CD4-positive, alpha-beta T cell (primary cell): ENCODE measurements at regions not wholly inside any gene's neighbourhood (a gene's known extent, or its start where the extent isn't known, plus 50 kb on each side); places are given as distances from the start of the nearest gene placed in this dataset.

ENCODE experiments used
- ATAC-seq: fragments of 200-7000 bp; cut with Tn5 transposase; one replicate; pipeline ENCODE4 v1.10.0; 2022; ENCODE audit warnings: mild to moderate bottlenecking; ENCODE audit not compliant: poor library complexity
- CTCF ChIA-PET: fragments of 350-600 bp; sonication (Branson Sonifier 250); formaldehyde crosslinking; loops from one replicate; lab custom pipeline; 2021; ENCODE audit warnings: antibody characterized with exemption, inconsistent platforms; lab: Charles Lee
- POLR2A ChIA-PET: fragments of 350-600 bp; sonication (Branson Sonifier 250); formaldehyde crosslinking; loops from one replicate; lab custom pipeline; 2021; ENCODE audit warnings: antibody characterized with exemption, inconsistent platforms; lab: Charles Lee
- DNase-seq, 14 experiments: peaks; one replicate each; pipeline ENCODE4 v3.0.0-alpha.2; 2013 to 2020; ENCODE audit warnings: mixed read lengths in 2 of 14
- H3K27ac ChIP-seq, 2 donors: one replicate each; pipeline versions ENCODE4 v1.5.1 to v1.7.0; 2013; ENCODE audit warnings: low read length in 2 of 2, low read depth in 1 of 2, mild to moderate bottlenecking in 1 of 2
- H3K27me3 ChIP-seq, 2 experiments: 1 replicate in 1 of 2; 2 replicates in 1 of 2; pipeline versions ENCODE4 v1.6.1 to v1.7.0; 2013; ENCODE audit warnings: low read length in 2 of 2, control low read depth in 1 of 2, mild to moderate bottlenecking in 1 of 2, moderate library complexity in 1 of 2; ENCODE audit not compliant: insufficient read depth in 2 of 2, control insufficient read depth in 1 of 2
- H3K36me3 ChIP-seq: one replicate; pipeline ENCODE4 v1.6.1; 2013; ENCODE audit warnings: low read length, control low read depth; ENCODE audit not compliant: insufficient read depth
- H3K4me1 ChIP-seq: one replicate; pipeline ENCODE4 v1.6.1; 2013; ENCODE audit warnings: low read length, control low read depth; ENCODE audit not compliant: insufficient read depth
- H3K4me3 ChIP-seq: one replicate; pipeline ENCODE4 v1.5.1; 2013; ENCODE audit warnings: mild to moderate bottlenecking, low read length, moderate library complexity
- H3K9me3 ChIP-seq, 2 experiments: 1 replicate in 1 of 2; 2 replicates in 1 of 2; pipeline versions ENCODE4 v1.6.1 to v1.7.0; 2013; ENCODE audit warnings: low read length in 2 of 2, mild to moderate bottlenecking in 2 of 2, control low read depth in 1 of 2, moderate library complexity in 1 of 2; ENCODE audit not compliant: control insufficient read depth in 1 of 2, insufficient read depth in 1 of 2
- H3K27ac Mint-ChIP-seq: one replicate; pipeline ENCODE4 v1.8.0; 2020; ENCODE audit warnings: mixed read lengths
- H3K27me3 Mint-ChIP-seq: one replicate; pipeline ENCODE4 v1.8.0; 2021; ENCODE audit warnings: mixed read lengths
- H3K36me3 Mint-ChIP-seq: one replicate; pipeline ENCODE4 v1.8.0; 2021; ENCODE audit warnings: low read depth, mixed read lengths
- H3K4me1 Mint-ChIP-seq: one replicate; pipeline ENCODE4 v1.8.0; 2021; ENCODE audit warnings: low read depth, mixed read lengths
- H3K4me3 Mint-ChIP-seq: one replicate; pipeline ENCODE4 v1.8.0; 2020; ENCODE audit warnings: mild to moderate bottlenecking, mixed read lengths
- H3K9me3 Mint-ChIP-seq: one replicate; pipeline ENCODE4 v1.8.0; 2020; ENCODE audit warnings: mixed read lengths
- CTCF ChIP-seq: fragments of 200-600 bp; IDR thresholded peaks from one replicate; pipeline ENCODE4 v1.8.0; 2022; ENCODE audit warnings: antibody characterized with exemption, mild to moderate bottlenecking
- intact Hi-C, 2 experiments: fragments of 100-400 bp; cut with DNase I in 1 of 2; cut with micrococcal nuclease in 1 of 2; formaldehyde crosslinking; loops; one replicate each; pipeline versions ENCODE4 v1.15.1 to v1.9.0; 2023 to 2025; cut with DNase I, micrococcal nuclease

- Mint-ChIP-seq H3K27ac (no peak overlapping the region), H3K4me3 (no peak overlapping the region), H3K27me3 (no peaks in the 10 kb centered on the region), H3K4me1 (no peaks in the 10 kb centered on the region), H3K9me3 (no peaks in the 10 kb centered on the region), H3K36me3 (no peaks in the 10 kb centered on the region)
- intact Hi-C loops = no loop called here
- Histone ChIP-seq H3K36me3 (no peaks in the 10 kb centered on the region), H3K27me3 (no peaks in the 10 kb centered on the region), H3K4me3 (no peak overlapping the region), H3K27ac (no peak overlapping the region), H3K4me1 (no peaks in the 10 kb centered on the region), H3K9me3 (no peaks in the 10 kb centered on the region)
- ATAC-seq (no peak), DNase-seq (no peak)
- ChIA-PET POLR2A (no interaction called here), CTCF (no interaction called here)
- no peak for TF ChIP-seq CTCF
These were observed 1447.1 kb downstream of the PCDH19 start for GRCh38 chrX:98962996-98963395.

GRCh38 chrX:98956014-98956413 is 1454.1 kb downstream of the PCDH19 start:
- H3K4me3 ChIP-seq = no peak overlapping the region
- ChIA-PET POLR2A (no interaction called here), CTCF (no interaction called here)
- intact Hi-C loops = no loop called here
- no peak overlapping the region for H3K27ac Mint-ChIP-seq
- H3K36me3 ChIP-seq = no peaks in the 10 kb centered on the region
- H3K36me3 Mint-ChIP-seq = no peaks in the 10 kb centered on the region
- TF ChIP-seq CTCF = no peak
- no peak overlapping the region for H3K27ac ChIP-seq
- DNase-seq = no peak
- no peaks in the 10 kb centered on the region for H3K9me3 ChIP-seq
- peaks cover 7% of the 10 kb centered on the region for H3K9me3 Mint-ChIP-seq
- no peaks in the 10 kb centered on the region for H3K27me3 ChIP-seq
- H3K27me3 Mint-ChIP-seq = no peaks in the 10 kb centered on the region
- ATAC-seq = no peak
- H3K4me3 Mint-ChIP-seq = no peak overlapping the region
- no peaks in the 10 kb centered on the region for H3K4me1 Mint-ChIP-seq
- no peaks in the 10 kb centered on the region for H3K4me1 ChIP-seq

- ChIA-PET CTCF (no interaction called here), POLR2A (no interaction called here)
- no peak overlapping the region for H3K4me3 ChIP-seq
- H3K9me3 ChIP-seq = no peaks in the 10 kb centered on the region
- Mint-ChIP-seq H3K27ac (no peak overlapping the region), H3K4me3 (no peak overlapping the region), H3K36me3 (no peaks in the 10 kb centered on the region), H3K27me3 (no peaks in the 10 kb centered on the region), H3K4me1 (no peaks in the 10 kb centered on the region), H3K9me3 (no peaks in the 10 kb centered on the region)
- no peak for ATAC-seq
- no peak overlapping the region for H3K27ac ChIP-seq
- intact Hi-C loops = no loop called here
- no peaks in the 10 kb centered on the region for H3K27me3 ChIP-seq
- H3K4me1 ChIP-seq = no peaks in the 10 kb centered on the region
- DNase-seq = no peak
- no peak for TF ChIP-seq CTCF
- no peaks in the 10 kb centered on the region for H3K36me3 ChIP-seq
These were observed 1470.6 kb downstream of the PCDH19 start for GRCh38 chrX:98939456-98939855.
